HepG2 (cell line): ENCODE measurements at regions not wholly inside any gene's neighbourhood (a gene's known extent, or its start where the extent isn't known, plus 50 kb on each side); places are given as distances from the start of the nearest gene placed in this dataset.

Experiments used
- ATAC-seq: fragments of 200-7000 bp; cut with Tn5 transposase; 3 replicates; pipeline ENCODE4 v1.9.1; 2020; ENCODE audit warnings: mild to moderate bottlenecking, moderate library complexity
- BruUV-seq: library from RNA; stranded (reverse); fragments of 400-500 nt; replicated peaks from 2 replicates; lab custom pipeline; 2021; lab: Mats Ljungman, UMichigan
- CTCF ChIA-PET: fragments of 300-600 bp; formaldehyde crosslinking; extraction: SDS; loops from one replicate; lab custom pipeline; 2021; ENCODE audit warnings: low total read pairs, inconsistent platforms, low intra/inter-chr PET ratio; lab: Yijun Ruan, JAX
- POLR2A ChIA-PET: fragments of 350-600 bp; sonication (Branson Sonifier 250); formaldehyde crosslinking; loops from one replicate; lab custom pipeline; 2020; ENCODE audit warnings: antibody characterized with exemption, inconsistent platforms; lab: Yijun Ruan, JAX
- DNase-seq: peaks from one replicate; pipeline ENCODE4 v3.0.0-alpha.2; 2015; ENCODE audit warnings: low spot score
- FAIRE-seq: peaks from 3 replicates; lab custom pipeline; 2011; peaks lifted over from hg19 to GRCh38; lab: Jason Lieb, UNC
- H2AFZ ChIP-seq: one replicate; pipeline ENCODE4 v1.6.1; 2011; ENCODE audit warnings: low read length, inconsistent platforms
- H3K27ac ChIP-seq: fragments of 300-600 bp; 3 replicates; pipeline ENCODE4 v1.8.0; 2011; ENCODE audit warnings: mixed run types, mild to moderate bottlenecking, mixed read lengths, low read length, inconsistent platforms; ENCODE audit not compliant: insufficient read depth; ENCODE audit errors: extremely low read length
- H3K27me3 ChIP-seq, 2 experiments: fragments of 200-600 bp in 1 of 2; 2 replicates in 1 of 2; 3 replicates in 1 of 2; pipeline versions ENCODE4 v1.6.0 to v1.8.0; 2011; ENCODE audit warnings: low read length in 2 of 2, mild to moderate bottlenecking in 2 of 2, moderate library complexity in 2 of 2, inconsistent platforms in 1 of 2; ENCODE audit not compliant: insufficient read depth in 2 of 2, control insufficient read depth in 1 of 2
- H3K36me3 ChIP-seq, 2 experiments: fragments of 200-600 bp in 1 of 2; replicated peaks in 1 of 2; 2 replicates in 1 of 2; 3 replicates in 1 of 2; pipeline versions ENCODE4 v1.5.1 to v1.8.0; 2011; ENCODE audit warnings: low read length in 2 of 2, inconsistent platforms in 1 of 2; ENCODE audit not compliant: insufficient read depth in 2 of 2, control insufficient read depth in 1 of 2
- H3K4me1 ChIP-seq: 2 replicates; pipeline ENCODE4 v1.5.1; 2012; ENCODE audit warnings: low read length, inconsistent platforms; ENCODE audit not compliant: insufficient read depth
- H3K4me2 ChIP-seq: 2 replicates; pipeline ENCODE4 v1.6.0; 2011; ENCODE audit warnings: low read depth, low read length, inconsistent platforms
- H3K4me3 ChIP-seq, 3 experiments: fragments of 200-600 bp in 1 of 3; sonication (generic), shearing (Covaris generic) in 1 of 3; replicated peaks in 1 of 3; 2 replicates each; pipeline ENCODE4 v1.5.1; 2011 to 2016; ENCODE audit warnings: low read length in 3 of 3, inconsistent platforms in 2 of 3, low read depth in 2 of 3, mild to moderate bottlenecking in 2 of 3, control low read depth in 1 of 3, mixed read lengths in 1 of 3; ENCODE audit not compliant: insufficient read depth in 1 of 3
- H3K79me2 ChIP-seq: one replicate; pipeline ENCODE4 v1.6.1; 2011; ENCODE audit warnings: low read length, inconsistent platforms; ENCODE audit not compliant: insufficient read depth
- H3K9ac ChIP-seq: 2 replicates; pipeline ENCODE4 v1.6.0; 2011; ENCODE audit warnings: mild to moderate bottlenecking, low read depth, low read length, inconsistent platforms; ENCODE audit not compliant: insufficient read depth
- H3K9me3 ChIP-seq: 2 replicates; pipeline ENCODE4 v1.5.1; 2012; ENCODE audit warnings: mild to moderate bottlenecking, low read length
- H4K20me1 ChIP-seq: 2 replicates; pipeline ENCODE4 v1.6.0; 2011; ENCODE audit warnings: inconsistent platforms, mild to moderate bottlenecking, low read length, moderate library complexity; ENCODE audit not compliant: insufficient read depth
- ATAD3A ChIP-seq: sonication (generic); formaldehyde crosslinking; IDR thresholded peaks from 2 replicates; pipeline ENCODE4 v1.4.0; 2020; ENCODE audit warnings: missing genetic modification reagents
- FOXP4 ChIP-seq: sonication (generic); formaldehyde crosslinking; IDR thresholded peaks from 2 replicates; pipeline ENCODE4 v1.4.0; 2020; ENCODE audit warnings: missing genetic modification reagents
- MAF1 ChIP-seq: sonication (generic); formaldehyde crosslinking; IDR thresholded peaks from 2 replicates; pipeline ENCODE4 v1.5.0; 2020; ENCODE audit warnings: missing genetic modification reagents, borderline replicate concordance
- NFKBIZ ChIP-seq: IDR thresholded peaks from 2 replicates; pipeline ENCODE4 v1.6.1; 2018; ENCODE audit warnings: missing genetic modification reagents, missing compliant biosample characterization
- ZBTB8A ChIP-seq: sonication (generic); formaldehyde crosslinking; IDR thresholded peaks from 2 replicates; pipeline ENCODE4 v1.4.0; 2020; ENCODE audit warnings: mild to moderate bottlenecking, low read depth, missing genetic modification reagents, borderline replicate concordance
- ZNF543 ChIP-seq: sonication (generic); formaldehyde crosslinking; IDR thresholded peaks from 2 replicates; pipeline ENCODE4 v1.4.0; 2020; ENCODE audit warnings: mild to moderate bottlenecking, missing genetic modification reagents
- ZNF576 ChIP-seq: sonication (generic); formaldehyde crosslinking; IDR thresholded peaks from 2 replicates; pipeline ENCODE4 v1.4.0; 2020; ENCODE audit warnings: mild to moderate bottlenecking, missing genetic modification reagents
- ZNF879 ChIP-seq: sonication (generic); formaldehyde crosslinking; IDR thresholded peaks from 2 replicates; pipeline ENCODE4 v1.8.1; 2023; ENCODE audit warnings: missing genetic modification reagents
- WGBS: methylation state at CpG from one replicate; pipeline ENCODE4 v1.1.6; 2017; ENCODE audit warnings: low lambda C conversion rate; 5-methylcytosine and 5-hydroxymethylcytosine counted together
- in situ Hi-C: cut with HindIII; loops from 2 replicates; pipeline ENCODE4 v1.10.0; 2017; ENCODE audit warnings: low pct_unique_long_range_greater_than_20kb; ENCODE audit not compliant: extremely low pct_ligation_motif_present
- intact Hi-C: fragments of 100-400 bp; cut with micrococcal nuclease; formaldehyde crosslinking; loops from one replicate; pipeline ENCODE4 v1.10.0; 2022; ENCODE audit not compliant: unreplicated experiment

DNA sequence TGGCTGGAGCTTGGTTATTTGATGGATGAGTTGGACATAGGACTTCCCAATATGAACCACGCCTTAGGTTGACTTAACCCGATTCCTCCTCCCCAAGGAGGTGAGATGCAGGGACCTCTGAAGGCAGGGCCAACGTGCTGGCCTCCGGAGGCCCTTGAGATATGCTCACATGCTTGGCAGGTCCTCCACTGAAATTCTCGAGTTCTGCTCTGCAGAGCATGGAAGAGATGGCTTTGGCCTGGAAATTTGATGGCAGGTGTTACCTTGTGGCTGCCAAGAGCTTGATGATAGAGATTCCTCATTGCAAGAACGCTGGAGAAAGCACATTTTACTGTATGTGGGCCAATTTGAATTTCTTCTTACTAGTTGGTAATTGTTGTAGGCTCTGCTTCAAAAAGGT lies 117.4 kb upstream of the LIMCH1 start:
- Histone ChIP-seq H3K36me3 (no peaks in the 10 kb centered on the region), H3K4me3 (no peak overlapping the region), H4K20me1 (no peaks in the 10 kb centered on the region), H3K4me1 (no peaks in the 10 kb centered on the region), H3K79me2 (no peaks in the 10 kb centered on the region), H3K27ac (no peak overlapping the region), H3K27me3 (peaks cover 0 to 4% of the 10 kb centered on the region in 2 experiments; a peak in 4 of 5 replicates), H2AFZ (no peak overlapping the region), H3K9me3 (no peaks in the 10 kb centered on the region), H3K9ac (no peak overlapping the region), H3K4me2 (no peak overlapping the region)
- 7% methylated on average over 6 of the region's 6 CpGs for WGBS
- intact Hi-C loops (no loop called here), in situ Hi-C loops (no loop called here)
- TF ChIP-seq ZNF543 (CRISPR knock-in tag) (no peak), NFKBIZ (no peak), ZBTB8A (CRISPR knock-in tag) (no peak), ZNF576 (CRISPR knock-in tag) (no peak), FOXP4 (no peak)
- no peak for ATAC-seq
- ChIA-PET CTCF (no interaction called here), POLR2A (no interaction called here)
- no peak for FAIRE-seq
- BruUV-seq = no TSS peak
- DNase-seq = no peak

DNA sequence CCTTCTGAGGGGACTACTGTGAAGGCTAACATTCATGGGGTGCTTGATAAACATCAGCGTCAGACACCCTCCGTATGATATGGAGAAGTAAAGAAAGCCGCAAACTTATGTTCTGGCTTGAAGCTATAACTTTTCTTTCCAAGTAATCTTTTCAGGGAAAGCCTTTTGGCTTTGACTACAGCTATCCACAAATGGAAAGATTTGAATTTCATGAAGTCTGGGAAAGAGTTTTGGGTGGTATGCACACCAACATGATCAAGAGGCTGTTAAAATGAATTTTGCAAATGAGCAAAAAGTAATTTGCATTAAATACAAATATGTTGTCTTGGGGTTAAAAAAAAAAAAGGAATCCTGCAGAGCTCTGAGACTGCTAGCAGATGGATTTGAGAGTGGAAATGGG lies 114.8 kb upstream of the LIMCH1 start:
- in situ Hi-C loops = no loop called here
- CTCF ChIA-PET = no interaction called here

More for the DNA sequence above, 114.8 kb upstream of the LIMCH1 start:
- intact Hi-C loops = no loop called here
- Histone ChIP-seq H2AFZ (no peak overlapping the region), H3K27me3 (peaks cover 0 to 4% of the 10 kb centered on the region in 2 experiments; a peak in 4 of 5 replicates), H3K79me2 (no peaks in the 10 kb centered on the region), H3K4me1 (no peaks in the 10 kb centered on the region), H3K36me3 (no peaks in the 10 kb centered on the region), H3K27ac (no peak overlapping the region), H3K4me3 (no peak overlapping the region), H3K9ac (no peak overlapping the region), H4K20me1 (no peaks in the 10 kb centered on the region), H3K9me3 (no peaks in the 10 kb centered on the region), H3K4me2 (no peak overlapping the region)
- ATAC-seq (no peak), FAIRE-seq (no peak), DNase-seq (no peak)
- no peak for TF ChIP-seq ZNF879 (CRISPR knock-in tag)
- no peak for TF ChIP-seq MAF1 (CRISPR knock-in tag)
- no peak for TF ChIP-seq ATAD3A (CRISPR knock-in tag)
- POLR2A ChIA-PET = no interaction called here
- WGBS = 51% methylated on average over 3 of the region's 3 CpGs
- no TSS peak for BruUV-seq
